Peyer's patch (tissue), 4 donors: ENCODE measurements at regions not wholly inside any gene's neighbourhood (a gene's known extent, or its start where the extent isn't known, plus 50 kb on each side); places are given as distances from the start of the nearest gene placed in this dataset.

ENCODE experiments used
- DNase-seq, 3 donors: peaks; one replicate each; pipeline ENCODE4 v3.0.0-alpha.2; 2017 to 2019
- H3K27ac ChIP-seq, 4 donors: fragments of 200-600 bp; sonication (generic); one replicate each; pipeline ENCODE4 v1.5.1; 2016 to 2019
- H3K27me3 ChIP-seq, 2 donors: fragments of 200-600 bp; sonication (generic); one replicate each; pipeline ENCODE4 v1.5.1; 2019
- H3K36me3 ChIP-seq, 3 donors: fragments of 200-600 bp; sonication (generic); one replicate each; pipeline ENCODE4 v1.5.1; 2016 to 2019
- H3K4me1 ChIP-seq, 4 donors: fragments of 200-600 bp; sonication (generic); one replicate each; pipeline ENCODE4 v1.5.1; 2016 to 2019
- H3K4me3 ChIP-seq, 4 donors: fragments of 200-600 bp; sonication (generic); 1 replicate in 3 of 4; 2 replicates in 1 of 4; pipeline ENCODE4 v1.5.1; 2016 to 2019; ENCODE audit warnings: mild to moderate bottlenecking in 1 of 4
- H3K9me3 ChIP-seq, 4 donors: fragments of 200-600 bp; sonication (generic); one replicate each; pipeline ENCODE4 v1.5.1; 2016 to 2019; ENCODE audit warnings: mild to moderate bottlenecking in 1 of 4
- POLR2A ChIP-seq, 2 donors: fragments of 450-650 bp; IDR thresholded peaks; one replicate each; pipeline ENCODE4 v1.5.1; 2017; ENCODE audit warnings: antibody characterized with exemption in 2 of 2, mild to moderate bottlenecking in 2 of 2, moderate library complexity in 2 of 2
- TF ChIP-seq, protein P1 (sequence below), 6 experiments: fragments of 450-650 bp in 4 of 6; fragments of 200-600 bp in 2 of 6; sonication (generic) in 1 of 6; IDR thresholded peaks; one replicate each; pipeline ENCODE4 v1.5.1; 2017 to 2019; ENCODE audit warnings: antibody characterized with exemption in 6 of 6, mild to moderate bottlenecking in 3 of 6, moderate library complexity in 1 of 6

DNA sequence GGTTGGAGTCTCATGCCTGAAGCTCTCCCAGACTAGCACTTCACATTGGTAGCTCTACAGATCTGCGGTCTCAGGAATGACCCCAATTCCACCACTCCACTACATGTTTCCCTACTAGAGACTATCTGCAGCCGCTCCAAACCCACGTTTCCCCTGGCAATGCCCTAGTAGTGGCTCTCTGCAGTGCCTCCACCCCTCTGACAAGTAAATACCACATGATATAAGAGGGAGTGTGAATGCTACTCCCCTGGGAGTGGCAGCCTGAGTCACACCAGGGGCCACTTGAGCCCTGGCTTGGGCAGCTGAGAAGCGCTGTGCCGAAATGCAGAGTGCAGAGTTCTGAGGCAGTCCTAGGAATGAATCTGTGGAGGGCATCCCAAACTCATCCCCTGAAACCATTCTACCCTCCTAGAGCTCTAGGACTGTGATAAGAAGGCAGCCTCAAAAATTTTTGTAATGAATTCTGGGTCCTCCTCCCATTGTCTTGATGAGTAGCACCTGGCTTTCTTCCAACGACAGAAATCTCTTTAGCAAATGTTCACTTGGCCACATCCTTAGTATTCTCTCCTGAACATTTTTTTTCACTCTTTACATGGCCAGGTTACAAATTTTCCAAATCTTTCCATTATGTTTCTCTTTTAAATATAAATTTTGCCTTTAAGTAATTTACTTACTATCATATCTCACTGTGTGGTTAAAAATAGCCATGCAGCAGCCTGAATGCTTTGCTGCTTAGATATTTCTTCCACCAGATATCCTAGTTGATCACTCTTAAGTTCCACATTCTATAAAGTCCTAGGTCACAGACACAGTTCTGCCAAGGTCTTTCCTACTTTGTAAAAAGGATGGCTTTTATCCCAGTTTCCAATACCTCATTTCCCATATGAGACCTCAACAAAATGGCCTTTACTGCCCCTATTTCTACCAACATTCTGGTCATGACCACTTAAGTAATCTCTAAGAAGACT is 160.2 kb upstream of the CPEB2 start:
- Histone ChIP-seq H3K36me3 (no peaks in the 10 kb centered on the region), H3K9me3 (no peaks in the 10 kb centered on the region), H3K27me3 (no peaks in the 10 kb centered on the region), H3K4me3 (no peak overlapping the region), H3K27ac (no peak overlapping the region), H3K4me1 (peaks cover 0 to 3% (median 0%) of the 10 kb centered on the region in 4 donors)
- TF ChIP-seq, protein P1, sequence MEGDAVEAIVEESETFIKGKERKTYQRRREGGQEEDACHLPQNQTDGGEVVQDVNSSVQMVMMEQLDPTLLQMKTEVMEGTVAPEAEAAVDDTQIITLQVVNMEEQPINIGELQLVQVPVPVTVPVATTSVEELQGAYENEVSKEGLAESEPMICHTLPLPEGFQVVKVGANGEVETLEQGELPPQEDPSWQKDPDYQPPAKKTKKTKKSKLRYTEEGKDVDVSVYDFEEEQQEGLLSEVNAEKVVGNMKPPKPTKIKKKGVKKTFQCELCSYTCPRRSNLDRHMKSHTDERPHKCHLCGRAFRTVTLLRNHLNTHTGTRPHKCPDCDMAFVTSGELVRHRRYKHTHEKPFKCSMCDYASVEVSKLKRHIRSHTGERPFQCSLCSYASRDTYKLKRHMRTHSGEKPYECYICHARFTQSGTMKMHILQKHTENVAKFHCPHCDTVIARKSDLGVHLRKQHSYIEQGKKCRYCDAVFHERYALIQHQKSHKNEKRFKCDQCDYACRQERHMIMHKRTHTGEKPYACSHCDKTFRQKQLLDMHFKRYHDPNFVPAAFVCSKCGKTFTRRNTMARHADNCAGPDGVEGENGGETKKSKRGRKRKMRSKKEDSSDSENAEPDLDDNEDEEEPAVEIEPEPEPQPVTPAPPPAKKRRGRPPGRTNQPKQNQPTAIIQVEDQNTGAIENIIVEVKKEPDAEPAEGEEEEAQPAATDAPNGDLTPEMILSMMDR (IDR thresholded peaks at IDR 0.05) = no peak
- no peak for TF ChIP-seq POLR2A (IDR thresholded peaks at IDR 0.05)
- no peak for DNase-seq

- Histone ChIP-seq H3K27ac (no peak overlapping the region), H3K4me1 (peaks cover 0 to 3% (median 0%) of the 10 kb centered on the region in 4 donors), H3K9me3 (no peaks in the 10 kb centered on the region)
Observed at GRCh38 chr4:14842964-14843630, 159.2 kb upstream of the CPEB2 start.

DNA sequence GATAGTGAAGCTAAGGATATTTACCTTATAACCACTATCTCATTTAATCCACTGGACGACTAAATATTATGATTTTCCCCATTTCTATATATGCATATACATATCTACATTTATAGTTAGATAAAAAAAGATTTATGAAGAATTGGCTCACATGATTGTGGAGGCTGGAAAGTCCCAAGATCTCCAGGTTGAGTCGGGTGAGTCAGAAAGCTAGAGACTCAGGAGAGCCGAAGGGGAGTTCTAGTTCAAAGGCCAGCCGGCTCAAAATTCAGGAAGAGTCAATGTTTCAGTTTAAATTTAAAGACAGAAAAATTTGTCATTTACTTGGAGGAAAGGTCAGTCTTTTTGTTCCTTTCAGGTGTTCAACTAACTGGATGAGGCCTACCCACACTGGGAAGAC is 158.2 kb upstream of the CPEB2 start:
- no peak overlapping the region for H3K4me3 ChIP-seq
- no peak for DNase-seq
- peaks cover 0 to 3% (median 0%) of the 10 kb centered on the region in 4 donors for H3K4me1 ChIP-seq
- no peak overlapping the region for H3K27ac ChIP-seq
- no peak for TF ChIP-seq POLR2A (IDR thresholded peaks at IDR 0.05)
- TF ChIP-seq, protein P1 (IDR thresholded peaks at IDR 0.05) = no peak
- no peaks in the 10 kb centered on the region for H3K9me3 ChIP-seq
- H3K36me3 ChIP-seq = no peaks in the 10 kb centered on the region
- H3K27me3 ChIP-seq = no peaks in the 10 kb centered on the region

More at GRCh38 chr4:14842964-14843630, 159.2 kb upstream of the CPEB2 start:
- H3K36me3 ChIP-seq = no peaks in the 10 kb centered on the region
- no peak overlapping the region for H3K4me3 ChIP-seq
- no peak for DNase-seq
- no peak for TF ChIP-seq POLR2A (IDR thresholded peaks at IDR 0.05)
- TF ChIP-seq, protein P1 (IDR thresholded peaks at IDR 0.05) = no peak
- H3K27me3 ChIP-seq = no peaks in the 10 kb centered on the region

GRCh38 chr4:14848229-14848628 is 154.1 kb upstream of the CPEB2 start:
- Histone ChIP-seq H3K27ac (no peak overlapping the region), H3K27me3 (no peaks in the 10 kb centered on the region), H3K9me3 (no peaks in the 10 kb centered on the region), H3K36me3 (no peaks in the 10 kb centered on the region), H3K4me1 (no peaks in the 10 kb centered on the region), H3K4me3 (no peak overlapping the region)
- DNase-seq = no peak
- TF ChIP-seq POLR2A (IDR thresholded peaks at IDR 0.05) = no peak
- TF ChIP-seq, protein P1 (IDR thresholded peaks at IDR 0.05) = no peak

GRCh38 chr4:14850455-14851097 is 151.7 kb upstream of the CPEB2 start:
- no peaks in the 10 kb centered on the region for H3K4me1 ChIP-seq
- TF ChIP-seq POLR2A (IDR thresholded peaks at IDR 0.05) = no peak
- TF ChIP-seq, protein P1 (IDR thresholded peaks at IDR 0.05) = no peak

More at GRCh38 chr4:14850455-14851097, 151.7 kb upstream of the CPEB2 start:
- Histone ChIP-seq H3K9me3 (no peaks in the 10 kb centered on the region), H3K36me3 (no peaks in the 10 kb centered on the region), H3K27me3 (no peaks in the 10 kb centered on the region), H3K27ac (no peak overlapping the region), H3K4me3 (no peak overlapping the region)
- no peak for DNase-seq
